GM13976 (cell line): ENCODE measurements at regions not wholly inside any gene's neighbourhood (a gene's known extent, or its start where the extent isn't known, plus 50 kb on each side); places are given as distances from the start of the nearest gene placed in this dataset.

ENCODE experiments used
- DNase-seq: peaks from one replicate; pipeline ENCODE4 v3.0.0; 2012; ENCODE audit warnings: low spot score
- in situ Hi-C: fragments of 300-500 bp; cut with MboI; formaldehyde crosslinking; loops from one replicate; pipeline ENCODE4 v1.12.0; 2022; ENCODE audit warnings: low sequenced_read_pairs, mixed read lengths, inconsistent platforms; ENCODE audit not compliant: unreplicated experiment
- TF ChIP-seq, protein P1 (sequence below): IDR thresholded peaks from 2 replicates; pipeline ENCODE4 v1.5.1; 2012; ENCODE audit warnings: borderline replicate concordance, mild to moderate bottlenecking; ENCODE audit not compliant: insufficient read depth; ENCODE audit errors: extremely low read depth, missing control alignments, control extremely low read depth

DNA sequence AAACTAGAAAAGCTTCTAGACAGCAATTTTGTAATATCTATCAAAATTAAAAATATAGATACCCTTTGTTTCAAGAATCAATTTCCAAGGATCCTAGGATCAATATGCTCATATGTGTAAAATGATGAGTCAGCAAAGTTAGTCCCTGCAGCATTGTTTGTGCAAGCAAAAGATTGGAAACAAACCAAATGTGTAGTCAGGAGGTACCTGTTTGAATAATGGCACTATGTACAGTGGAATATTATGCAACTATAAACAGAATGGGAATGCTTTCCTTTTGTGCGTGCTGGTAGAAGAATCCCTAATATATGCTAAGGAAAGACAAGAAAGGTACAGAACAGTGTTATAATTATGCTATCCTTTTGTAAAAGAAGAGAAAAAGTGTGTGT, 58.5 kb upstream of the PJA2 start:
- in situ Hi-C loops = loop anchor here (25.0 kb wide), 1 partner anchor 556 kb away; no protein-coding TSS in a partner anchor
- TF ChIP-seq, protein P1, sequence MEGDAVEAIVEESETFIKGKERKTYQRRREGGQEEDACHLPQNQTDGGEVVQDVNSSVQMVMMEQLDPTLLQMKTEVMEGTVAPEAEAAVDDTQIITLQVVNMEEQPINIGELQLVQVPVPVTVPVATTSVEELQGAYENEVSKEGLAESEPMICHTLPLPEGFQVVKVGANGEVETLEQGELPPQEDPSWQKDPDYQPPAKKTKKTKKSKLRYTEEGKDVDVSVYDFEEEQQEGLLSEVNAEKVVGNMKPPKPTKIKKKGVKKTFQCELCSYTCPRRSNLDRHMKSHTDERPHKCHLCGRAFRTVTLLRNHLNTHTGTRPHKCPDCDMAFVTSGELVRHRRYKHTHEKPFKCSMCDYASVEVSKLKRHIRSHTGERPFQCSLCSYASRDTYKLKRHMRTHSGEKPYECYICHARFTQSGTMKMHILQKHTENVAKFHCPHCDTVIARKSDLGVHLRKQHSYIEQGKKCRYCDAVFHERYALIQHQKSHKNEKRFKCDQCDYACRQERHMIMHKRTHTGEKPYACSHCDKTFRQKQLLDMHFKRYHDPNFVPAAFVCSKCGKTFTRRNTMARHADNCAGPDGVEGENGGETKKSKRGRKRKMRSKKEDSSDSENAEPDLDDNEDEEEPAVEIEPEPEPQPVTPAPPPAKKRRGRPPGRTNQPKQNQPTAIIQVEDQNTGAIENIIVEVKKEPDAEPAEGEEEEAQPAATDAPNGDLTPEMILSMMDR = no peak
- no peak for DNase-seq

- in situ Hi-C loops = loop anchor here (25.0 kb wide), 1 partner anchor 555 kb away; no protein-coding TSS in a partner anchor
These were observed 57.3 kb upstream of the PJA2 start for GRCh38 chr5:109467058-109467457.

More at GRCh38 chr5:109467058-109467457, 57.3 kb upstream of the PJA2 start:
- TF ChIP-seq, protein P1 = no peak
- DNase-seq = no peak
